ENCODE measurements at regions not wholly inside any gene's neighbourhood (a gene's known extent, or its start where the extent isn't known, plus 50 kb on each side); places are given as distances from the start of the nearest gene placed in this dataset.

GRCh38 chr9:32326146-32326545 is 58.3 kb upstream of the ACO1 start:
- WGBS, 2 donors: 96 to 97% methylated on average over 2 of the region's 2 CpGs
- intact Hi-C loops (cut with DNase I; ENCODE audit: low total_unique reads): no loop called here
- no peak for DNase-seq (ENCODE audit: low spot score in 2 of 2)
- H3K4me3 ChIP-seq (ENCODE audit: low read depth, poor library complexity, severe bottlenecking): no peak overlapping the region
- TF ChIP-seq CTCF (IDR thresholded peaks at IDR 0.05) (no peak), POLR2A (IDR thresholded peaks at IDR 0.05) (no peak)

- no peak for TF ChIP-seq CTCF (IDR thresholded peaks at IDR 0.05)
- TF ChIP-seq POLR2A (IDR thresholded peaks at IDR 0.05): no peak
- H3K4me3 ChIP-seq (ENCODE audit: low read depth, poor library complexity, severe bottlenecking): no peak overlapping the region
- no peak for DNase-seq (ENCODE audit: low spot score in 2 of 2)
- WGBS, 2 donors: 78 to 81% methylated on average over 4 of the region's 4 CpGs
- intact Hi-C loops (cut with DNase I; ENCODE audit: low total_unique reads): no loop called here
Observed at GRCh38 chr9:32331240-32331639, 53.2 kb upstream of the ACO1 start.

GRCh38 chr9:32334112-32334511 is 50.3 kb upstream of the ACO1 start:
- no peak for DNase-seq (ENCODE audit: low spot score in 2 of 2)
- 87 to 89% methylated on average over 7 of the region's 7 CpGs for WGBS, 2 donors

More at GRCh38 chr9:32334112-32334511, 50.3 kb upstream of the ACO1 start:
- no peak for TF ChIP-seq POLR2A (IDR thresholded peaks at IDR 0.05)
- TF ChIP-seq CTCF (IDR thresholded peaks at IDR 0.05): no peak
- H3K4me3 ChIP-seq (ENCODE audit: low read depth, poor library complexity, severe bottlenecking): no peak overlapping the region
- intact Hi-C loops (cut with DNase I; ENCODE audit: low total_unique reads): no loop called here

MicroRNA genes in the stretch of these regions (microRNA counts, 767-probe panel; counts per million panel counts)
- microRNA hsa-miR-873-5p (0 to 358 counts per million in 2 donors), microRNA hsa-miR-876-3p (0 to 358 counts per million in 2 donors), microRNA hsa-miR-876-5p (0 to 358 counts per million in 2 donors)

Small RNAs in the stretch of these regions (microRNA-seq; reads per million reads assigned to microRNA genes)
- gene MIR873 (ENCODE audit: borderline number of aligned reads in 1 of 2, borderline replicate concordance in 2 of 2): 1.4 to 1.7 reads per million in 2 donors
- gene MIR876 (ENCODE audit: borderline number of aligned reads in 1 of 2, borderline replicate concordance in 2 of 2): 0 to 0.57 reads per million in 2 donors

All from lower leg skin (tissue), 4 donors.